ENCODE measurements at regions not wholly inside any gene's neighbourhood (a gene's known extent, or its start where the extent isn't known, plus 50 kb on each side); places are given as distances from the start of the nearest gene placed in this dataset.

DNA sequence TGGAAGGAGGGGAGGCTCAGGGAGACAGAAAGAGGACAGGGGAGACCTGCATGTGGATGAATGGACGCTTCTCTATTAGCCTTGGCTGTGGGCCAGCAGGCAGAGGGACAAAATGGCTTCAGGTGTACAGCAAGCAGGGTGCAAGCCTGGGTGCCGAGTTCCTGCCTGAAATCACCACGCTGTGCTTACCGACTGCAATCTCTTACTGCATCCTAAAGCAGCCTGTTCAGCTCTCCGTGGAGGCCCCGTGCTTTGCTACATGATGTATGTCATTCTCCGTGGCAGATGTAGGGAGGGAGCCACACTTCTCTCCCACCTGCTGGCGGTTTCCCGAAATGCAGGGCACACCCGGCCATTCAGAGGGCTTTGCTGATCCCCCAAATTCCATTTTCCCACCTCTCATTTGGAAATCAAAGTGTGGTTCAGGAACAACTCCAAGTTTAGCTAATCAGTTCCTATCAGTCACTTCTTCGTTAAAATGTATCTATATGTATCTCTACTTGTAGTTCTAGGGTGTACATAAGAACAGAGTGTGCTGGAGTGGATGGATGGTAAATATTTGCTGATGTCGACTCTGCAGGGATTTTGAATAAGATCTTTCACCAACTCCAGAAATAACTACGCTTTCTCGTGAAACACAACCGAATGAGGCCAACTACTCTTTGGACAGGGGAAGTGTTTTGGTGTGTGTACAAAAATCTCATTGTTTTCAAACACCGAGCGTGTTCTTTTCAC, 122.3 kb upstream of the BACE2 start:
- POLR2A ChIA-PET = no interaction called here
- Histone ChIP-seq H3K79me2 (ENCODE audit: insufficient read depth, low read depth, low read length) (no peaks in the 10 kb centered on the region), H3K4me1 (ENCODE audit: insufficient read depth, low read length, poor library complexity, severe bottlenecking) (no peaks in the 10 kb centered on the region), H3K36me3 (ENCODE audit: insufficient read depth, low read length) (no peaks in the 10 kb centered on the region), H3K4me2 (ENCODE audit: low read length) (no peak overlapping the region), H3K9me3 (ENCODE audit: low read length) (no peaks in the 10 kb centered on the region), H3K9me2 (ENCODE audit: insufficient read depth, low read length) (no peaks in the 10 kb centered on the region), H3K4me3 (ENCODE audit: low read depth, low read length, poor library complexity, severe bottlenecking) (no peak overlapping the region), H4K20me1 (ENCODE audit: insufficient read depth, low read length) (no peaks in the 10 kb centered on the region), H3K27ac (ENCODE audit: low read depth, low read length, poor library complexity, severe bottlenecking) (no peak overlapping the region), H2AFZ (ENCODE audit: low read length) (no peak overlapping the region)
- DNase-seq (ENCODE audit: low spot score) = no peak
- CTCF ChIA-PET (ENCODE audit: unreplicated experiment) = no interaction called here
- TF ChIP-seq, protein P1, sequence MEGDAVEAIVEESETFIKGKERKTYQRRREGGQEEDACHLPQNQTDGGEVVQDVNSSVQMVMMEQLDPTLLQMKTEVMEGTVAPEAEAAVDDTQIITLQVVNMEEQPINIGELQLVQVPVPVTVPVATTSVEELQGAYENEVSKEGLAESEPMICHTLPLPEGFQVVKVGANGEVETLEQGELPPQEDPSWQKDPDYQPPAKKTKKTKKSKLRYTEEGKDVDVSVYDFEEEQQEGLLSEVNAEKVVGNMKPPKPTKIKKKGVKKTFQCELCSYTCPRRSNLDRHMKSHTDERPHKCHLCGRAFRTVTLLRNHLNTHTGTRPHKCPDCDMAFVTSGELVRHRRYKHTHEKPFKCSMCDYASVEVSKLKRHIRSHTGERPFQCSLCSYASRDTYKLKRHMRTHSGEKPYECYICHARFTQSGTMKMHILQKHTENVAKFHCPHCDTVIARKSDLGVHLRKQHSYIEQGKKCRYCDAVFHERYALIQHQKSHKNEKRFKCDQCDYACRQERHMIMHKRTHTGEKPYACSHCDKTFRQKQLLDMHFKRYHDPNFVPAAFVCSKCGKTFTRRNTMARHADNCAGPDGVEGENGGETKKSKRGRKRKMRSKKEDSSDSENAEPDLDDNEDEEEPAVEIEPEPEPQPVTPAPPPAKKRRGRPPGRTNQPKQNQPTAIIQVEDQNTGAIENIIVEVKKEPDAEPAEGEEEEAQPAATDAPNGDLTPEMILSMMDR (conservative IDR thresholded peaks at IDR 0.05; ENCODE audit: low read length) = no peak
- no peak for TF ChIP-seq EZH2phosphoT487 (IDR thresholded peaks at IDR 0.05; ENCODE audit: borderline replicate concordance, low read depth, low read length)
- intact Hi-C loops (cut with micrococcal nuclease; ENCODE audit: unreplicated experiment) = no loop called here
- no TSS peak for BruUV-seq (replicated peaks)

DNA sequence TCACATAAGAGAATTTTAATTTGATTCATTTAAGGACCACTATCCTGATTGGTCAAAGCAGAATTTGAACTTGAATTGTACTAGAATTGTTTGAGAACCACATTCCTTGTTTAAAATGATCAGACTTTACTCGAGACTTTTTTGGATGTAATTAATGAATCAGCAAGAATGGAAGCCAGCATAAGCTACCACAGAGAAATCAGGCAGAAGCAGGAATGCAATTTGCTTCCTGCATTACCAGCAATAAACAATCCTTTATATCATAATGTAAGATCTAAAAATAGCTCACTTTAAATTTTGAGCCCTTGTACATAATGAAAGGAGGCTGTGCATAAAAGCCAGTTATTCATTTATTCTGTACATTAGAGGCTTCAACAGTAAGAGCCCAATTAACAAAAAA, 119.8 kb upstream of the BACE2 start:
- Histone ChIP-seq H2AFZ (ENCODE audit: low read length) (no peak overlapping the region), H3K4me2 (ENCODE audit: low read length) (no peak overlapping the region), H4K20me1 (ENCODE audit: insufficient read depth, low read length) (no peaks in the 10 kb centered on the region), H3K4me3 (ENCODE audit: low read depth, low read length, poor library complexity, severe bottlenecking) (no peak overlapping the region), H3K27ac (ENCODE audit: low read depth, low read length, poor library complexity, severe bottlenecking) (no peak overlapping the region), H3K36me3 (ENCODE audit: insufficient read depth, low read length) (no peaks in the 10 kb centered on the region), H3K4me1 (ENCODE audit: insufficient read depth, low read length, poor library complexity, severe bottlenecking) (no peaks in the 10 kb centered on the region), H3K79me2 (ENCODE audit: insufficient read depth, low read depth, low read length) (no peaks in the 10 kb centered on the region), H3K9me2 (ENCODE audit: insufficient read depth, low read length) (no peaks in the 10 kb centered on the region), H3K9me3 (ENCODE audit: low read length) (no peaks in the 10 kb centered on the region)
- intact Hi-C loops (cut with micrococcal nuclease; ENCODE audit: unreplicated experiment) = no loop called here
- BruUV-seq (replicated peaks) = no TSS peak
- TF ChIP-seq, protein P1 (conservative IDR thresholded peaks at IDR 0.05; ENCODE audit: low read length) = no peak
- no peak for TF ChIP-seq EZH2phosphoT487 (IDR thresholded peaks at IDR 0.05; ENCODE audit: borderline replicate concordance, low read depth, low read length)
- ChIA-PET CTCF (ENCODE audit: unreplicated experiment) (no interaction called here), POLR2A (no interaction called here)
- DNase-seq (ENCODE audit: low spot score) = no peak

DNA sequence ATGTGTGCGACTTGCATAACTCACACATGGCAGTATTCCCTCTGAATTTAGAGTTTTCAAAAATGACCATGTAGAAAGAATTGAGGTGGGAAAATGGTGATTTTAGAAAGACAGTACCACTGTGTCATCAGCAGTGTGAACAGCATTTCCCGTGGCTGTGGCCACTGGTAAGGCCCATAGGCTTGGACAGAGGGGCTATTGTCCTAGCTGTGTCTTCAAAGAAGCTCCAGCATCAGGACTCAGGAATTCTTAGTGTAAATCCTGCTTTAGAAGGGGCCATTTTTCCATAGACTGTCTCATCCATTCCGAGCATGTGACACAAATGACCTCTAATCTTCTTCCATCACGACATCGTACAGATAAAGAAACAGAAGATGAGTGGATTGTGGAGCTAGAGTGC, 119.3 kb upstream of the BACE2 start:
- Histone ChIP-seq H3K4me2 (ENCODE audit: low read length) (no peak overlapping the region), H2AFZ (ENCODE audit: low read length) (no peak overlapping the region), H3K4me3 (ENCODE audit: low read depth, low read length, poor library complexity, severe bottlenecking) (no peak overlapping the region), H3K9me3 (ENCODE audit: low read length) (no peaks in the 10 kb centered on the region), H3K4me1 (ENCODE audit: insufficient read depth, low read length, poor library complexity, severe bottlenecking) (no peaks in the 10 kb centered on the region), H3K79me2 (ENCODE audit: insufficient read depth, low read depth, low read length) (no peaks in the 10 kb centered on the region), H3K27ac (ENCODE audit: low read depth, low read length, poor library complexity, severe bottlenecking) (no peak overlapping the region), H3K36me3 (ENCODE audit: insufficient read depth, low read length) (no peaks in the 10 kb centered on the region), H3K9me2 (ENCODE audit: insufficient read depth, low read length) (no peaks in the 10 kb centered on the region), H4K20me1 (ENCODE audit: insufficient read depth, low read length) (no peaks in the 10 kb centered on the region)
- no TSS peak for BruUV-seq (replicated peaks)
- TF ChIP-seq, protein P1 (conservative IDR thresholded peaks at IDR 0.05; ENCODE audit: low read length) = no peak
- no peak for TF ChIP-seq EZH2phosphoT487 (IDR thresholded peaks at IDR 0.05; ENCODE audit: borderline replicate concordance, low read depth, low read length)
- POLR2A ChIA-PET = no interaction called here
- intact Hi-C loops (cut with micrococcal nuclease; ENCODE audit: unreplicated experiment) = no loop called here
- CTCF ChIA-PET (ENCODE audit: unreplicated experiment) = no interaction called here
- DNase-seq (ENCODE audit: low spot score) = no peak
